ENCODE measurements at regions not wholly inside any gene's neighbourhood (a gene's known extent, or its start where the extent isn't known, plus 50 kb on each side); places are given as distances from the start of the nearest gene placed in this dataset.

DNA sequence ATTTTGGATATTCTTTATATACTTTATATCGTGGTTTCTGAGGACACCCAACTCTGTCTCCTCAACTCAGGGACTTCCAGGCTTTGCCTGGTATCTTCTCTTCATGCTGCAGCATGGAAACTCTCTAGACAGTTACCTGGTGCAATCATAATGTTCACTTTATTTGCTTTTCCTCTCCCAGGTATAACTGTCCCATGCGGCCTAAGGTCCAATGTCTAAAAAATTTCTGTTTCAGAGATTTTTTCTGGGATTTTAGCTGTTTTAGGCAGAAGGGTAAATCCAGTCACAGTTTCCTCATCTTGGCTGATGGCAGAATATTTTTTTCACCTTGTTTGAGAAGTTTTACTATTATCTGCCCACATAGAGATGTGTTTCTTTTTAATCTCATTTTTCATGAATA is 139.9 kb upstream of the KCNMB2 start:
- no peak overlapping the region for H4K5ac ChIP-seq (ENCODE audit: insufficient read length, low read depth, low read length)
- H4K20me1 ChIP-seq (replicated peaks in 1 of 2; ENCODE audit: control insufficient read depth in 1 of 2, insufficient read depth in 2 of 2, low read length in 2 of 2): no peaks in the 10 kb centered on the region
- H3K4me1 ChIP-seq (replicated peaks in 1 of 4; ENCODE audit: control insufficient read depth in 3 of 4, insufficient read depth in 4 of 4, low read length in 3 of 4): no peaks in the 10 kb centered on the region
- ChIA-PET POLR2A (ENCODE audit: partially characterized antibody) (no interaction called here), CTCF (ENCODE audit: partially characterized antibody) (interaction anchor here (1.2 kb wide), 1 partner anchor 9 kb away, joined by 3 read pairs; no protein-coding TSS in a partner anchor)
- H2BK12ac ChIP-seq (ENCODE audit: low read depth, low read length): no peak overlapping the region
- no peak overlapping the region for H3K56ac ChIP-seq (replicated peaks; ENCODE audit: insufficient read length, low read depth, low read length)
- no peak overlapping the region for H3K9ac ChIP-seq (replicated peaks in 1 of 4; ENCODE audit: extremely low read depth in 1 of 4, low read depth in 3 of 4, low read length in 3 of 4)
- no peak overlapping the region for H2AFZ ChIP-seq (ENCODE audit: low read length)
- H3K27me3 ChIP-seq (replicated peaks in 1 of 4; ENCODE audit: control insufficient read depth in 3 of 4, extremely low read depth in 1 of 4, insufficient read depth in 3 of 4, low read length in 3 of 4): no peaks in the 10 kb centered on the region
- H4K8ac ChIP-seq (ENCODE audit: extremely low read depth, insufficient read depth, low read length): no peak overlapping the region
- H3K4me2 ChIP-seq (ENCODE audit: insufficient read depth in 1 of 2, low read depth in 2 of 2, low read length in 2 of 2): no peak overlapping the region
- no peak for FAIRE-seq
- no peak overlapping the region for H2AK5ac ChIP-seq (ENCODE audit: low read depth, low read length)
- no peak overlapping the region for H3K23ac ChIP-seq (ENCODE audit: insufficient read length)
- no peaks in the 10 kb centered on the region for H3K36me3 ChIP-seq (ENCODE audit: control insufficient read depth in 2 of 4, insufficient read depth in 4 of 4, low read length in 3 of 4)
- H4K91ac ChIP-seq (replicated peaks; ENCODE audit: insufficient read length, low read length): no peak overlapping the region
- H3K14ac ChIP-seq (ENCODE audit: insufficient read length): no peak overlapping the region
- no peak for DNase-seq (ENCODE audit: low read depth in 1 of 2, low spot score in 2 of 2)
- H3K4me3 ChIP-seq (ENCODE audit: extremely low read depth in 1 of 4, insufficient read depth in 2 of 4, low read depth in 3 of 4, low read length in 4 of 4): no peak overlapping the region
- no peaks in the 10 kb centered on the region for H3K79me2 ChIP-seq (ENCODE audit: control insufficient read depth in 1 of 2, insufficient read depth in 2 of 2, low read length in 2 of 2)
- no peak overlapping the region for H3K18ac ChIP-seq (ENCODE audit: extremely low read depth, low read length)
- H3K4ac ChIP-seq (replicated peaks; ENCODE audit: insufficient read length, low read depth, low read length): no peak overlapping the region
- no peak overlapping the region for H2BK20ac ChIP-seq (ENCODE audit: low read length)
- no peaks in the 10 kb centered on the region for H3K79me1 ChIP-seq (ENCODE audit: low read depth, low read length)
- WGBS, 2 experiments (ENCODE audit: extremely low coverage in 1 of 2, insufficient coverage in 1 of 2, insufficient read length in 1 of 2, insufficient replicate concordance in 2 of 2, low coverage in 1 of 2, low lambda C conversion rate in 2 of 2, missing lambda C conversion rate in 1 of 2): 95% methylated on average over 2 of the region's 2 CpGs; no CpG with 5 or more reads in 1 of the 2 experiments
- no peaks in the 10 kb centered on the region for H3K9me3 ChIP-seq (ENCODE audit: insufficient read depth in 2 of 2, low read depth in 1 of 2, low read length in 1 of 2)
- no peak overlapping the region for H2BK5ac ChIP-seq (ENCODE audit: low read depth, low read length)
- no peaks in the 10 kb centered on the region for H3K23me2 ChIP-seq (ENCODE audit: low read depth, low read length)
- H2BK120ac ChIP-seq (replicated peaks; ENCODE audit: low read depth, low read length): no peak overlapping the region
- no peak overlapping the region for H2BK15ac ChIP-seq (ENCODE audit: low read length)
- H3K27ac ChIP-seq (ENCODE audit: low read depth, low read length): no peak overlapping the region
- TF ChIP-seq SIN3A (conservative IDR thresholded peaks at IDR 0.05 in 1 of 2, IDR thresholded peaks at IDR 0.05 in 1 of 2; ENCODE audit: low read depth in 1 of 2, low read length in 2 of 2) (no peak), KDM1A (IDR thresholded peaks at IDR 0.05; ENCODE audit: borderline replicate concordance, low read length) (no peak), HDAC2 (IDR thresholded peaks at IDR 0.05; ENCODE audit: borderline replicate concordance in 1 of 2, low read depth in 2 of 2, low read length in 2 of 2) (no peak), ZNF274 (IDR thresholded peaks at IDR 0.05; ENCODE audit: borderline replicate concordance, extremely low read depth, low read length) (no peak), SP2 (IDR thresholded peaks at IDR 0.05; ENCODE audit: low read length) (no peak), POU5F1 (IDR thresholded peaks at IDR 0.05; ENCODE audit: low read depth, low read length) (no peak), SIRT6 (IDR thresholded peaks at IDR 0.05; ENCODE audit: low read length) (no peak), NRF1 (IDR thresholded peaks at IDR 0.05; ENCODE audit: low read depth, low read length) (no peak), EGR1 (IDR thresholded peaks at IDR 0.05; ENCODE audit: borderline replicate concordance, low read depth, low read length) (no peak), CHD2 (IDR thresholded peaks at IDR 0.05; ENCODE audit: low read length) (no peak)
- TF ChIP-seq, protein P1, sequence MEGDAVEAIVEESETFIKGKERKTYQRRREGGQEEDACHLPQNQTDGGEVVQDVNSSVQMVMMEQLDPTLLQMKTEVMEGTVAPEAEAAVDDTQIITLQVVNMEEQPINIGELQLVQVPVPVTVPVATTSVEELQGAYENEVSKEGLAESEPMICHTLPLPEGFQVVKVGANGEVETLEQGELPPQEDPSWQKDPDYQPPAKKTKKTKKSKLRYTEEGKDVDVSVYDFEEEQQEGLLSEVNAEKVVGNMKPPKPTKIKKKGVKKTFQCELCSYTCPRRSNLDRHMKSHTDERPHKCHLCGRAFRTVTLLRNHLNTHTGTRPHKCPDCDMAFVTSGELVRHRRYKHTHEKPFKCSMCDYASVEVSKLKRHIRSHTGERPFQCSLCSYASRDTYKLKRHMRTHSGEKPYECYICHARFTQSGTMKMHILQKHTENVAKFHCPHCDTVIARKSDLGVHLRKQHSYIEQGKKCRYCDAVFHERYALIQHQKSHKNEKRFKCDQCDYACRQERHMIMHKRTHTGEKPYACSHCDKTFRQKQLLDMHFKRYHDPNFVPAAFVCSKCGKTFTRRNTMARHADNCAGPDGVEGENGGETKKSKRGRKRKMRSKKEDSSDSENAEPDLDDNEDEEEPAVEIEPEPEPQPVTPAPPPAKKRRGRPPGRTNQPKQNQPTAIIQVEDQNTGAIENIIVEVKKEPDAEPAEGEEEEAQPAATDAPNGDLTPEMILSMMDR (IDR thresholded peaks at IDR 0.05; ENCODE audit: control extremely low read depth in 1 of 3, insufficient read depth in 1 of 3, low read depth in 1 of 3, low read length in 3 of 3): no peak
- TF ChIP-seq, protein P2, sequence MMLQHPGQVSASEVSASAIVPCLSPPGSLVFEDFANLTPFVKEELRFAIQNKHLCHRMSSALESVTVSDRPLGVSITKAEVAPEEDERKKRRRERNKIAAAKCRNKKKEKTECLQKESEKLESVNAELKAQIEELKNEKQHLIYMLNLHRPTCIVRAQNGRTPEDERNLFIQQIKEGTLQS (IDR thresholded peaks at IDR 0.05; ENCODE audit: insufficient read depth, low read depth, low read length): no peak
